H1 (cell line): ENCODE measurements at regions not wholly inside any gene's neighbourhood (a gene's known extent, or its start where the extent isn't known, plus 50 kb on each side); places are given as distances from the start of the nearest gene placed in this dataset.

Experiments
- CTCF ChIA-PET: fragments of 300-600 bp; sonication (Branson Sonifier 250); formaldehyde crosslinking; loops from one replicate; lab custom pipeline; 2021; ENCODE audit not compliant: partially characterized antibody; lab: Charles Lee
- POLR2A ChIA-PET: fragments of 300-600 bp; sonication (Branson Sonifier 250); formaldehyde crosslinking; loops from one replicate; lab custom pipeline; 2021; ENCODE audit warnings: inconsistent platforms; ENCODE audit not compliant: partially characterized antibody; lab: Charles Lee
- DNase-seq, 2 experiments: peaks; one replicate each; pipeline versions ENCODE4 v3.0.0 to v3.0.0-alpha.2; 2010 to 2022; ENCODE audit warnings: low spot score in 2 of 2, low read depth in 1 of 2, mixed read lengths in 1 of 2
- FAIRE-seq: peaks from 2 replicates; lab custom pipeline; 2011; peaks lifted over from hg19 to GRCh38; lab: Jason Lieb, UNC
- H2AFZ ChIP-seq: 2 replicates; pipeline ENCODE4 v1.8.1; 2012; ENCODE audit warnings: low read length, inconsistent platforms
- H2AK5ac ChIP-seq: 2 replicates; pipeline ENCODE4 v1.6.1; 2013; ENCODE audit warnings: low read depth, low read length
- H2BK120ac ChIP-seq: replicated peaks from 2 replicates; pipeline ENCODE3; 2013; ENCODE audit warnings: low read depth, low read length, inconsistent platforms
- H2BK12ac ChIP-seq: 2 replicates; pipeline ENCODE4 v1.6.1; 2013; ENCODE audit warnings: low read depth, low read length
- H2BK15ac ChIP-seq: 2 replicates; pipeline ENCODE4 v1.6.1; 2013; ENCODE audit warnings: low read length
- H2BK20ac ChIP-seq: 2 replicates; pipeline ENCODE4 v1.6.1; 2013; ENCODE audit warnings: low read length
- H2BK5ac ChIP-seq: 2 replicates; pipeline ENCODE4 v1.6.1; 2013; ENCODE audit warnings: low read depth, low read length
- H3K14ac ChIP-seq: 2 replicates; pipeline ENCODE4 v1.6.1; 2013; ENCODE audit warnings: inconsistent platforms; ENCODE audit not compliant: insufficient read length
- H3K18ac ChIP-seq: 2 replicates; pipeline ENCODE4 v1.6.1; 2013; ENCODE audit warnings: low read length; ENCODE audit errors: extremely low read depth
- H3K23ac ChIP-seq: 2 replicates; pipeline ENCODE4 v1.6.1; 2013; ENCODE audit warnings: inconsistent platforms; ENCODE audit not compliant: insufficient read length
- H3K23me2 ChIP-seq: 2 replicates; pipeline ENCODE4 v1.6.1; 2013; ENCODE audit warnings: low read depth, low read length
- H3K27ac ChIP-seq: 2 replicates; pipeline ENCODE4 v1.6.1; 2011; ENCODE audit warnings: low read depth, low read length, inconsistent platforms
- H3K27me3 ChIP-seq, 4 experiments: replicated peaks in 1 of 4; 1 replicate in 1 of 4; 2 replicates in 3 of 4; pipeline versions ENCODE4 v1.6.1 to v1.8.1; 2011 to 2013; ENCODE audit warnings: low read length in 3 of 4, mild to moderate bottlenecking in 3 of 4, inconsistent platforms in 2 of 4, mixed read lengths in 2 of 4, moderate library complexity in 1 of 4; ENCODE audit not compliant: control insufficient read depth in 3 of 4, insufficient read depth in 3 of 4; ENCODE audit errors: extremely low read depth in 1 of 4
- H3K36me3 ChIP-seq, 4 experiments: 2 replicates each; pipeline versions ENCODE4 v1.6.1 to v1.8.1; 2011 to 2013; ENCODE audit warnings: mild to moderate bottlenecking in 4 of 4, low read length in 3 of 4, moderate library complexity in 2 of 4, control low read depth in 1 of 4, inconsistent platforms in 1 of 4; ENCODE audit not compliant: insufficient read depth in 4 of 4, control insufficient read depth in 2 of 4
- H3K4ac ChIP-seq: replicated peaks from 2 replicates; pipeline ENCODE3; 2013; ENCODE audit warnings: low read length, low read depth, mixed read lengths, inconsistent platforms; ENCODE audit not compliant: insufficient read length
- H3K4me1 ChIP-seq, 4 experiments: replicated peaks in 1 of 4; 1 replicate in 1 of 4; 2 replicates in 3 of 4; pipeline versions ENCODE4 v1.6.1 to v1.8.1; 2011 to 2013; ENCODE audit warnings: low read length in 3 of 4, inconsistent platforms in 2 of 4, mixed read lengths in 1 of 4; ENCODE audit not compliant: insufficient read depth in 4 of 4, control insufficient read depth in 3 of 4
- H3K4me2 ChIP-seq, 2 experiments: 2 replicates each; pipeline versions ENCODE4 v1.6.1 to v1.8.1; 2011 to 2013; ENCODE audit warnings: low read depth in 2 of 2, low read length in 2 of 2, control low read depth in 1 of 2, inconsistent platforms in 1 of 2, mild to moderate bottlenecking in 1 of 2; ENCODE audit not compliant: insufficient read depth in 1 of 2
- H3K4me3 ChIP-seq, 4 experiments: fragments of 200-600, 300-600 bp in 1 of 4; sonication (generic), shearing (Covaris generic), sonication (Bioruptor Twin) in 1 of 4; 2 replicates each; pipeline versions ENCODE4 v1.5.1 to v1.8.1; 2011 to 2016; ENCODE audit warnings: low read length in 4 of 4, low read depth in 3 of 4, control low read depth in 2 of 4, inconsistent platforms in 2 of 4, mild to moderate bottlenecking in 2 of 4, mixed read lengths in 1 of 4, moderate library complexity in 1 of 4; ENCODE audit not compliant: insufficient read depth in 2 of 4; ENCODE audit errors: extremely low read depth in 1 of 4
- H3K56ac ChIP-seq: replicated peaks from 2 replicates; pipeline ENCODE3; 2013; ENCODE audit warnings: low read depth, mild to moderate bottlenecking, mixed read lengths, low read length, inconsistent platforms; ENCODE audit not compliant: insufficient read length
- H3K79me1 ChIP-seq: 2 replicates; pipeline ENCODE4 v1.6.1; 2013; ENCODE audit warnings: low read depth, low read length, control low read depth
- H3K79me2 ChIP-seq, 2 experiments: 2 replicates each; pipeline versions ENCODE4 v1.6.1 to v1.8.1; 2012 to 2013; ENCODE audit warnings: low read length in 2 of 2, mild to moderate bottlenecking in 2 of 2, inconsistent platforms in 1 of 2; ENCODE audit not compliant: insufficient read depth in 2 of 2, control insufficient read depth in 1 of 2
- H3K9ac ChIP-seq, 4 experiments: replicated peaks in 1 of 4; 1 replicate in 1 of 4; 2 replicates in 3 of 4; pipeline versions ENCODE4 v1.6.1 to v1.8.1; 2011 to 2013; ENCODE audit warnings: low read depth in 3 of 4, low read length in 3 of 4, control low read depth in 2 of 4, mild to moderate bottlenecking in 2 of 4, moderate library complexity in 2 of 4, inconsistent platforms in 1 of 4; ENCODE audit errors: extremely low read depth in 1 of 4
- H3K9me3 ChIP-seq, 2 experiments: 2 replicates each; pipeline versions ENCODE4 v1.6.1 to v1.8.1; 2012 to 2013; ENCODE audit warnings: mild to moderate bottlenecking in 2 of 2, moderate library complexity in 2 of 2, control low read depth in 1 of 2, inconsistent platforms in 1 of 2, low read depth in 1 of 2, low read length in 1 of 2, mixed read lengths in 1 of 2; ENCODE audit not compliant: insufficient read depth in 2 of 2
- H4K20me1 ChIP-seq, 2 experiments: replicated peaks in 1 of 2; 2 replicates each; pipeline versions ENCODE3 to v1.8.1; 2011 to 2013; ENCODE audit warnings: inconsistent platforms in 2 of 2, low read length in 2 of 2, mild to moderate bottlenecking in 1 of 2; ENCODE audit not compliant: insufficient read depth in 2 of 2, control insufficient read depth in 1 of 2
- H4K5ac ChIP-seq: 2 replicates; pipeline ENCODE4 v1.6.1; 2013; ENCODE audit warnings: low read length, low read depth, mixed read lengths, inconsistent platforms; ENCODE audit not compliant: insufficient read length
- H4K8ac ChIP-seq: 2 replicates; pipeline ENCODE4 v1.8.0; 2013; ENCODE audit warnings: mild to moderate bottlenecking, moderate library complexity, low read length, inconsistent platforms; ENCODE audit not compliant: insufficient read depth; ENCODE audit errors: extremely low read depth
- H4K91ac ChIP-seq: replicated peaks from 2 replicates; pipeline ENCODE3; 2013; ENCODE audit warnings: low read length, mixed read lengths, inconsistent platforms; ENCODE audit not compliant: insufficient read length
- CREB1 ChIP-seq: IDR thresholded peaks from 2 replicates; pipeline ENCODE4 v1.6.1; 2012; ENCODE audit warnings: inconsistent platforms
- GABPA ChIP-seq: IDR thresholded peaks from 2 replicates; pipeline ENCODE4 v1.6.1; 2011; ENCODE audit warnings: mild to moderate bottlenecking, low read length, moderate library complexity, borderline replicate concordance; ENCODE audit not compliant: insufficient read depth
- WGBS, 2 experiments: shearing (Covaris generic) in 1 of 2; methylation state at CpG; one replicate each; pipeline versions ENCODE4 v1.1.6 to v1.1.7; 2013 to 2015; ENCODE audit warnings: low lambda C conversion rate in 2 of 2, mixed read lengths in 2 of 2, inconsistent platforms in 1 of 2, low coverage in 1 of 2, missing lambda C conversion rate in 1 of 2; ENCODE audit not compliant: insufficient replicate concordance in 2 of 2, insufficient coverage in 1 of 2, insufficient read length in 1 of 2; ENCODE audit errors: extremely low coverage in 1 of 2, missing lambda C conversion rate in 1 of 2; 5-methylcytosine and 5-hydroxymethylcytosine counted together

GRCh38 chr1:191700922-191701321 lies 457.3 kb upstream of the RGS18 start:
- CTCF ChIA-PET = no interaction called here
- H3K4me2 ChIP-seq = no peak overlapping the region
- no peak overlapping the region for H3K4ac ChIP-seq
- H2BK120ac ChIP-seq = no peak overlapping the region
- no peak overlapping the region for H4K8ac ChIP-seq
- TF ChIP-seq CREB1 = no peak
- no peak for TF ChIP-seq GABPA
- DNase-seq (no peak), FAIRE-seq (no peak)
- H3K4me3 ChIP-seq = no peak overlapping the region
- no peak overlapping the region for H3K9ac ChIP-seq
- no peaks in the 10 kb centered on the region for H3K79me2 ChIP-seq
- H3K56ac ChIP-seq = no peak overlapping the region
- no peaks in the 10 kb centered on the region for H3K27me3 ChIP-seq
- H2AFZ ChIP-seq = no peak overlapping the region
- no peak overlapping the region for H3K14ac ChIP-seq
- H3K9me3 ChIP-seq = no peaks in the 10 kb centered on the region
- WGBS, 2 experiments = 97% methylated on average over 3 of the region's 3 CpGs; no CpG with 5 or more reads in 1 of the 2 experiments
- H2AK5ac ChIP-seq = no peak overlapping the region
- H2BK12ac ChIP-seq = no peak overlapping the region
- H4K5ac ChIP-seq = no peak overlapping the region
- no peaks in the 10 kb centered on the region for H3K4me1 ChIP-seq
- no peaks in the 10 kb centered on the region for H3K36me3 ChIP-seq
- H3K23ac ChIP-seq = no peak overlapping the region
- H3K79me1 ChIP-seq = no peaks in the 10 kb centered on the region
- no peak overlapping the region for H3K18ac ChIP-seq
- no peak overlapping the region for H2BK5ac ChIP-seq
- no peak overlapping the region for H4K91ac ChIP-seq
- H4K20me1 ChIP-seq = no peaks in the 10 kb centered on the region
- H2BK20ac ChIP-seq = no peak overlapping the region
- no peaks in the 10 kb centered on the region for H3K23me2 ChIP-seq
- POLR2A ChIA-PET = no interaction called here
- H3K27ac ChIP-seq = no peak overlapping the region
- no peak overlapping the region for H2BK15ac ChIP-seq
